ENCODE measurements at regions not wholly inside any gene's neighbourhood (a gene's known extent, or its start where the extent isn't known, plus 50 kb on each side); places are given as distances from the start of the nearest gene placed in this dataset.

- TF ChIP-seq, protein P1, sequence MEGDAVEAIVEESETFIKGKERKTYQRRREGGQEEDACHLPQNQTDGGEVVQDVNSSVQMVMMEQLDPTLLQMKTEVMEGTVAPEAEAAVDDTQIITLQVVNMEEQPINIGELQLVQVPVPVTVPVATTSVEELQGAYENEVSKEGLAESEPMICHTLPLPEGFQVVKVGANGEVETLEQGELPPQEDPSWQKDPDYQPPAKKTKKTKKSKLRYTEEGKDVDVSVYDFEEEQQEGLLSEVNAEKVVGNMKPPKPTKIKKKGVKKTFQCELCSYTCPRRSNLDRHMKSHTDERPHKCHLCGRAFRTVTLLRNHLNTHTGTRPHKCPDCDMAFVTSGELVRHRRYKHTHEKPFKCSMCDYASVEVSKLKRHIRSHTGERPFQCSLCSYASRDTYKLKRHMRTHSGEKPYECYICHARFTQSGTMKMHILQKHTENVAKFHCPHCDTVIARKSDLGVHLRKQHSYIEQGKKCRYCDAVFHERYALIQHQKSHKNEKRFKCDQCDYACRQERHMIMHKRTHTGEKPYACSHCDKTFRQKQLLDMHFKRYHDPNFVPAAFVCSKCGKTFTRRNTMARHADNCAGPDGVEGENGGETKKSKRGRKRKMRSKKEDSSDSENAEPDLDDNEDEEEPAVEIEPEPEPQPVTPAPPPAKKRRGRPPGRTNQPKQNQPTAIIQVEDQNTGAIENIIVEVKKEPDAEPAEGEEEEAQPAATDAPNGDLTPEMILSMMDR (IDR thresholded peaks at IDR 0.05): no peak
- TF ChIP-seq POLR2A (IDR thresholded peaks at IDR 0.05): no peak
Observed at GRCh38 chr12:125956186-125956585, 891.0 kb downstream of the AACS start.
